ENCODE measurements at regions not wholly inside any gene's neighbourhood (a gene's known extent, or its start where the extent isn't known, plus 50 kb on each side); places are given as distances from the start of the nearest gene placed in this dataset.

GRCh38 chr10:109737626-109738025 is 185.7 kb downstream of the XPNPEP1 start:
- TF ChIP-seq CTCF (IDR thresholded peaks at IDR 0.05) (no peak), EP300 (IDR thresholded peaks at IDR 0.05) (no peak), POLR2A (IDR thresholded peaks at IDR 0.05; ENCODE audit: low read depth) (no peak)
